Kidney epithelial cell (primary cell): ENCODE measurements at regions not wholly inside any gene's neighbourhood (a gene's known extent, or its start where the extent isn't known, plus 50 kb on each side); places are given as distances from the start of the nearest gene placed in this dataset.

Source experiments
- DNase-seq: peaks from one replicate; pipeline ENCODE4 v3.0.0-alpha.2; 2010; ENCODE audit warnings: low read depth
- H3K27me3 ChIP-seq: 2 replicates; pipeline ENCODE4 v1.6.0; 2011; ENCODE audit warnings: low read length; ENCODE audit not compliant: control insufficient read depth, insufficient read depth
- H3K36me3 ChIP-seq: 2 replicates; pipeline ENCODE4 v1.5.1; 2011; ENCODE audit warnings: low read length; ENCODE audit not compliant: control insufficient read depth, insufficient read depth
- H3K4me3 ChIP-seq: 2 replicates; pipeline ENCODE4 v1.5.1; 2011; ENCODE audit warnings: low read depth, mild to moderate bottlenecking, control low read depth, low read length
- TF ChIP-seq, protein P1 (sequence below): IDR thresholded peaks from 2 replicates; pipeline ENCODE4 v1.5.1; 2011; ENCODE audit warnings: mild to moderate bottlenecking, moderate library complexity, low read length, control low read depth, inconsistent platforms; ENCODE audit not compliant: insufficient read depth, poor library complexity, severe bottlenecking

DNA sequence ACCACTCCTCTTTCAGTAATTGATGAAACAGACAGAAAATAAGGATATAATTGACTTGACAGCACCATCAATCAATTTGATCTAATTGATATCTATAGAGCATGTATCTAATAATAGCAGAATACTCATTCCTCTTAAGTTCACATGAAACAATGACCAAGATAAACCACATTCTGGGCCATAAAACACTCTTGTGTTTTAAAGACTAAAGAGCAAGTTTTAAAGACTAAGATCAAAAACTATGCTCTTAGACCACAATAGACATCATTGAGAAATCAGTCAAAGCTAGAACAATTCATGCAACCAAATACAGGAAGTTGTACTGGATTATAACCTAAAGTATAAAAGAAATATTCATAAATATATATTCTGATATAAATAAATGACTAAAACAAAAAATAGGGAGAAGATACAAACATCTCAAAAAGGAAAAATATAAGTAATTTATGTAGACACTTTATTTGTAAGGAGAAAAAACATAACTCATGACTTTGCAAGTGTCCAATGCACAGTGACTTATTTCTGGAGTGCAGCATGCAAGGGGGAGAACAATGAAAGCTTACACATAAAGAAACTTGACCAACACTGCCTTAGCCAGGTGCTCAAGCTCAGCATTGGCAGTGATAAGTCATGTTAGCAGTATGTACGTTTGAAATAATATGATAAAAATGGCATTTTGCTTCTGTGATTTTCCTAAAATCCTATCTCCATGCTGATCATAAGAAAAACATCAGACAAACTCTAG is 312.7 kb upstream of the IGFBP3 start:
- TF ChIP-seq, protein P1, sequence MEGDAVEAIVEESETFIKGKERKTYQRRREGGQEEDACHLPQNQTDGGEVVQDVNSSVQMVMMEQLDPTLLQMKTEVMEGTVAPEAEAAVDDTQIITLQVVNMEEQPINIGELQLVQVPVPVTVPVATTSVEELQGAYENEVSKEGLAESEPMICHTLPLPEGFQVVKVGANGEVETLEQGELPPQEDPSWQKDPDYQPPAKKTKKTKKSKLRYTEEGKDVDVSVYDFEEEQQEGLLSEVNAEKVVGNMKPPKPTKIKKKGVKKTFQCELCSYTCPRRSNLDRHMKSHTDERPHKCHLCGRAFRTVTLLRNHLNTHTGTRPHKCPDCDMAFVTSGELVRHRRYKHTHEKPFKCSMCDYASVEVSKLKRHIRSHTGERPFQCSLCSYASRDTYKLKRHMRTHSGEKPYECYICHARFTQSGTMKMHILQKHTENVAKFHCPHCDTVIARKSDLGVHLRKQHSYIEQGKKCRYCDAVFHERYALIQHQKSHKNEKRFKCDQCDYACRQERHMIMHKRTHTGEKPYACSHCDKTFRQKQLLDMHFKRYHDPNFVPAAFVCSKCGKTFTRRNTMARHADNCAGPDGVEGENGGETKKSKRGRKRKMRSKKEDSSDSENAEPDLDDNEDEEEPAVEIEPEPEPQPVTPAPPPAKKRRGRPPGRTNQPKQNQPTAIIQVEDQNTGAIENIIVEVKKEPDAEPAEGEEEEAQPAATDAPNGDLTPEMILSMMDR: no peak
- Histone ChIP-seq H3K36me3 (no peaks in the 10 kb centered on the region), H3K4me3 (no peak overlapping the region), H3K27me3 (no peaks in the 10 kb centered on the region)
- no peak for DNase-seq

DNA sequence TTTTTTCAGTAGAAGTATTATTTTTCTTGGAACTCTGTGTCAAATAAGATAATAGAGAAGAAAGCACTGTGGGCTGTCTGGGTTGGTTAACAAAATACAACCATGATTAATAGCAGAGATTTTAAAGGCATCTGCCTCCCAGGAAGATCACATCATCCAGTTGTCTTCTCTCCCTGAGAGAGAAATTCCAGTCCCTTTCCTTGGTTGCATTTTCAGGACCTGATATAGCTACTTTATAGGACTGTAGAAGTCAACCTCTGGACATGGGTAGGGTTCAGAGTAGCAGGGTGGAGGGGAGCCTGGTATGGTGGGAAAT is 309.9 kb upstream of the IGFBP3 start:
- Histone ChIP-seq H3K27me3 (no peaks in the 10 kb centered on the region), H3K36me3 (no peaks in the 10 kb centered on the region), H3K4me3 (no peak overlapping the region)
- TF ChIP-seq, protein P1: no peak
- DNase-seq: no peak

DNA sequence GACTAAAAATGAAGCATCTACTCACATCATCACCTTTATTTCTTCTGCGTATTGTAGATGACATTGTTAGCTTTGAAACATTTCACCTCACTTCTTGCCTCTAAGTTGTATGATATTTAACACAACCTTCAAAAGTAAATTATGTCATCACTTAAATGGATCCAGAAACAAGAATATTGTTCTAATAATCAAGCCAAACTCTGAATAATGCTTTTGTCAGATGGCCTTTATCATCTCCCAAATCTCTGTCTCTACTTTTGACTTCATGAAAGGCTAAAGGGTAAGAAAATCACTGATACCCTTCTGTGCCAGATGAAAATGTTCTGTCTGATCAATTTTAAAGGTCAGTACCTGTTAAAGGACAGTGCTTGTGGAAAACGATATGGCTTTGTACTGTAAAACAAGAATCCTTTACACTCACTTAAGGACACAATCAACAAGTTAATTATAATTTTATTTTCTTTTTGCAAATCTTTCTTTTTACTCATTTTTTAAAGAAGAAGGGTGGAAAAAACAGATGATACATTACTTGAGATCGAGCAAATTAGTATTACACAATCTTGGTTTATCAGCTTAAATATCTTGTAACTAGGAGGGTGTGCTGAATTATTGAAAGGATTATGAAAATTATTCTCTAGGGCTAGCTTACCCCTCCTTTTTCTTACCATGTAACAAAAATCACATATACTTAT is 309.4 kb upstream of the IGFBP3 start:
- Histone ChIP-seq H3K27me3 (no peaks in the 10 kb centered on the region), H3K4me3 (no peak overlapping the region), H3K36me3 (no peaks in the 10 kb centered on the region)
- DNase-seq: no peak
- TF ChIP-seq, protein P1: no peak

DNA sequence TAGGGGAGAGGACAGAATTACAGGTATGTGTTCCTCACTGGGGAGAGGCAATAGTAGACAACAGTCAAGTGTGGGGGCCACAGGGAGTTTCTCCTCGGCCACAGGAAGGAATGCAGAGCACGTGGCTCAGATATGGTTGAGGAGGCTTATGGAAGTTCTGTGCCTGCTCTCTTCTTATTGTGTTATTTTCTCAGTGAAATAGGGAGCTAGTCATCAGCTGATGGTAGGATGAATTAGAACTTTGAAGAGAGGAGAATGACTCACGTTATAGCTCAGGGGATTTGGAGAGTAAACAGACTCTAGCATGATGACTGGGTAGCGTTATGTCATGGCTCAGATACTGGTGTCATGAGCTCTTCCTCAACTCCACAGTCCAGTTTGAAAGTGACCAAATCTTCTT is 308.3 kb upstream of the IGFBP3 start:
- Histone ChIP-seq H3K27me3 (no peaks in the 10 kb centered on the region), H3K36me3 (no peaks in the 10 kb centered on the region), H3K4me3 (no peak overlapping the region)
- DNase-seq: peak; percentile 85
- TF ChIP-seq, protein P1: no peak

DNA sequence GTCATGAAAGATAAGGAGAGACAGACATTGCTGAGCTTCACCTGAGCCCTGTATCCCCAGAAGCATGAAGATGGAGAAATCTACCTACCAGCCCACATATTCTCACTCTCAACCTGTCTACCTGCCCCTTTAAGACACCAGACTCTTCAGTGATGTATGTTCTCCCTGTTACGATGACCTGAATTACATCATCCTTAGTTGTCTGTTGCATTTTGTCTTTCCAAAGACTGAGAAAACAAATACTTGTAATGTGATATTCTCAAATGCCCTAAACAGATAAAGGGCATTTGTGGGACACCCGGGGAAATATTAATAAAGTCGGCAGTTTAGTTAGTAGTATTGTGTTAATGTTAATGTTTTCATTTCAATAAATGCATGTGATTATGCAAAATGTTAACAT is 305.8 kb upstream of the IGFBP3 start:
- TF ChIP-seq, protein P1: no peak
- Histone ChIP-seq H3K4me3 (no peak overlapping the region), H3K27me3 (no peaks in the 10 kb centered on the region), H3K36me3 (no peaks in the 10 kb centered on the region)
- DNase-seq: no peak
